Psoas muscle (tissue), 7 donors: ENCODE measurements at regions not wholly inside any gene's neighbourhood (a gene's known extent, or its start where the extent isn't known, plus 50 kb on each side); places are given as distances from the start of the nearest gene placed in this dataset.

ENCODE experiments used
- ATAC-seq, 4 donors: fragments of 200-7000 bp; cut with Tn5 transposase; one replicate each; pipeline ENCODE4 v1.9.1; 2020; ENCODE audit warnings: moderate library complexity in 3 of 4, mild to moderate bottlenecking in 2 of 4
- DNase-seq, 2 donors: peaks; one replicate each; pipeline ENCODE4 v3.0.0-alpha.2; 2020
- H3K27ac ChIP-seq: fragments of 200-600 bp; one replicate; pipeline ENCODE4 v1.8.0; 2022
- H3K27me3 ChIP-seq, 3 donors: fragments of 200-600 bp in 1 of 3; one replicate each; pipeline versions ENCODE4 v1.6.1 to v1.8.0; 2013 to 2022; ENCODE audit warnings: low read length in 2 of 3, mild to moderate bottlenecking in 2 of 3, moderate library complexity in 1 of 3; ENCODE audit not compliant: insufficient read depth in 3 of 3
- H3K36me3 ChIP-seq, 2 donors: fragments of 200-600 bp in 1 of 2; one replicate each; pipeline versions ENCODE4 v1.6.1 to v1.8.0; 2013 to 2022; ENCODE audit warnings: low read depth in 1 of 2, mild to moderate bottlenecking in 1 of 2, moderate library complexity in 1 of 2; ENCODE audit not compliant: insufficient read depth in 1 of 2
- H3K4me1 ChIP-seq: fragments of 200-600 bp; one replicate; pipeline ENCODE4 v1.8.0; 2022
- H3K4me3 ChIP-seq: fragments of 200-600 bp; one replicate; pipeline ENCODE4 v1.8.0; 2022; ENCODE audit warnings: mild to moderate bottlenecking
- H3K9me3 ChIP-seq: fragments of 200-600 bp; one replicate; pipeline ENCODE4 v1.8.0; 2022
- WGBS, 3 donors: extraction: QIAGEN DNeasy Blood & Tissue Kit; methylation state at CpG; one replicate each; pipeline versions ENCODE4 v1.1.6 to v1.1.7; 2013; 5-methylcytosine and 5-hydroxymethylcytosine counted together
- intact Hi-C, 2 donors: fragments of 100-400 bp; cut with DNase I; formaldehyde crosslinking; loops; one replicate each; pipeline versions ENCODE4 v1.11.0 to v1.14.2; 2022
- TF ChIP-seq, protein P1 (sequence below): fragments of 200-600 bp; IDR thresholded peaks from one replicate; pipeline ENCODE4 v1.8.0; 2022; ENCODE audit warnings: antibody characterized with exemption
- donor health status: healthy with polysubstance abuse.
- donor health status: DM: no; HTN: no; CAD: no; lungs with moderate emphysema.
- donor health status: Bipolar disorder and iron deficiency.
- donor health status: healthy.
- donor health status: DM: yes; HTN: yes; CAD: no.
- donor health status: DM: no; HTN: no; CAD: no.
- donor health status: DM: yes; HTN: yes; CAD: no.

DNA sequence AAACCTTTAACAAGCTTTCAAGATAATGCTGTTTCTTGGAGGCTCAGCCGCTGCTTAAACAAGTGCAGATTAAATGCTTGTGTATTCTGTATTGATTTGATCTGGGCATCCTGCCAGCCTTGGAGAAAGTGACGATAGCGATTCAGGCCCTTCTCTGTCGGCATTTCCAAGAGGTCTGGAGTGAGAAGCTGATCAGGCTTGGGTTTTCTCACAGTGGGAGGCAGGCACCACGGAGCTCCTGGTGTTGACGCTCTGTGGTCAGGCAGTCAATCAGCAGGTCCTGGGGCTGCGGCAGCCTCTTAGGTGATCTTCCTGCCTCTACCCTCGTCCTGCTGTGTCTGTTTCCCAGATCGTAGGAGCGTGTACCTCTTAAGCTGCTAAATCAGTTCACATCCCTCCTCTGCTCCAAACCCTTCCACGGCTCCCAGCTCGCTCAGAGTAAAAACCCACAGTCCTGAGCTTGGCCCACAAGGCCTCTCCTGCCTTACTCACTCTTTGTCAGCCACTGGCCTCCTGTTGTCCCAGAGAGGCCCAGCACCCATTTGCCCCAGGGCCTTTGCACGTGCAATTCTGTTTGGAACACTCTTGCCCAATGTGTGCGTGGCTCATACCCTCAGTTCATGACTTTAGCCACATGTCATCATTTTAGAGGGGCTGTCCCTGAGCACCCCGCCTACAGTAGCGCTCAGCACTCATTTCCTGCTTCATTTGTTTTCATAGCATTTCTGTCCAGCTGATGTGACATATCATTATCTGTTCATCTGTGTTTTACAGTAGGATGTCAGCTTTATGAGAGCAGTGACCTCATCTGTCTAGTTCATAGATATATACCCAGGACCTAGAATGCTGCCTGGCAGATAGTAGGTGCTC is 155.4 kb downstream of the AACS start:
- intact Hi-C loops: no loop called here
- H3K4me3 ChIP-seq: no peak overlapping the region
- H3K4me1 ChIP-seq: no peaks in the 10 kb centered on the region
- no peaks in the 10 kb centered on the region for H3K36me3 ChIP-seq
- TF ChIP-seq, protein P1, sequence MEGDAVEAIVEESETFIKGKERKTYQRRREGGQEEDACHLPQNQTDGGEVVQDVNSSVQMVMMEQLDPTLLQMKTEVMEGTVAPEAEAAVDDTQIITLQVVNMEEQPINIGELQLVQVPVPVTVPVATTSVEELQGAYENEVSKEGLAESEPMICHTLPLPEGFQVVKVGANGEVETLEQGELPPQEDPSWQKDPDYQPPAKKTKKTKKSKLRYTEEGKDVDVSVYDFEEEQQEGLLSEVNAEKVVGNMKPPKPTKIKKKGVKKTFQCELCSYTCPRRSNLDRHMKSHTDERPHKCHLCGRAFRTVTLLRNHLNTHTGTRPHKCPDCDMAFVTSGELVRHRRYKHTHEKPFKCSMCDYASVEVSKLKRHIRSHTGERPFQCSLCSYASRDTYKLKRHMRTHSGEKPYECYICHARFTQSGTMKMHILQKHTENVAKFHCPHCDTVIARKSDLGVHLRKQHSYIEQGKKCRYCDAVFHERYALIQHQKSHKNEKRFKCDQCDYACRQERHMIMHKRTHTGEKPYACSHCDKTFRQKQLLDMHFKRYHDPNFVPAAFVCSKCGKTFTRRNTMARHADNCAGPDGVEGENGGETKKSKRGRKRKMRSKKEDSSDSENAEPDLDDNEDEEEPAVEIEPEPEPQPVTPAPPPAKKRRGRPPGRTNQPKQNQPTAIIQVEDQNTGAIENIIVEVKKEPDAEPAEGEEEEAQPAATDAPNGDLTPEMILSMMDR: no peak
- DNase-seq (no peak), ATAC-seq (no peak)
- H3K27ac ChIP-seq: no peak overlapping the region
- H3K27me3 ChIP-seq: peaks cover 0 to 9% (median 3%) of the 10 kb centered on the region in 3 donors
- no peaks in the 10 kb centered on the region for H3K9me3 ChIP-seq
- WGBS, 3 donors: 70 to 80% (median 77%) methylated on average over 16 of the region's 16 CpGs

DNA sequence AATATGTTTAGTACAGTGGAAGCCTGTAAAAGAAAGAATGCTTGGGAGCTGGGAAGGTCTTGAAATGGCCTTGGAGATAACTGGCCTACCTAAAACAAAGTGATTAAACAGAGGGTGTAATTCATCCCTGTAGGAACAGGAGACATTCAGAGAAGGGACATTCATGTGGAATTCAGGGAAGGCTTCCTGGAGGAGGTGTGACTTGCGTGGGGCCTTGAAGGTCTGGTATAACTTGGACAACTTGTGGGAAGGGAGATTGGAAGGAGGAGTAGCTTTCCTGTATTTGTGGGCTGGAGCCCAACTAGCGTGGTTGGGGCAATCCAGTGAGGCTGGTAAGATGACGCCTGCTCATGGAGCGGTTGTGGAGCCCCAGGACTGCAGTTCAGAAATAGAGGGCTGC is 156.4 kb downstream of the AACS start:
- H3K4me3 ChIP-seq: no peak overlapping the region
- peaks cover 0 to 9% (median 3%) of the 10 kb centered on the region in 3 donors for H3K27me3 ChIP-seq
- H3K27ac ChIP-seq: no peak overlapping the region
- DNase-seq: no peak
- no peaks in the 10 kb centered on the region for H3K9me3 ChIP-seq
- intact Hi-C loops: no loop called here
- 71 to 76% (median 75%) methylated on average over 4 of the region's 4 CpGs for WGBS, 3 donors
- TF ChIP-seq, protein P1: no peak
- H3K4me1 ChIP-seq: no peaks in the 10 kb centered on the region
- H3K36me3 ChIP-seq: no peaks in the 10 kb centered on the region
- no peak for ATAC-seq

DNA sequence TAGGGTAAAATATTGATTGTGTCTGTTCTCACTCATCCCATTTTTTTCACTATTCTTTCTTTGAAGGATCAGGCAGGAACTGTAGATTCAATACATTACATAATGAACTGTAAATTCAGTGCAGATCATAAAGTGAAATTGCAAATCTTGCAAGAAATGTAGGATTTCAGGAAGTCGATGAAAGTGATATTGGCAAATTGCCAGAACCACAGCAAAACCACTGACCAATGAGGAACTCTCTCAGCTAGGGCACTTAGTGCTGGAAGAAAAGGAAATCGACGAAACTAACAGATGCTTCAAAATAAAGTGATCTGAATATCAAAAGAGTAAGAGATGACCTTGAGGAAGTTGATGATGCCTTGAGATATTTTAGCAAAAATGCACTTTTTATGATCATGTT is 157.6 kb downstream of the AACS start:
- Histone ChIP-seq H3K36me3 (no peaks in the 10 kb centered on the region), H3K27ac (no peak overlapping the region), H3K4me3 (no peak overlapping the region), H3K4me1 (no peaks in the 10 kb centered on the region), H3K9me3 (no peaks in the 10 kb centered on the region), H3K27me3 (peaks cover 0 to 9% (median 3%) of the 10 kb centered on the region in 3 donors)
- intact Hi-C loops: no loop called here
- 52 to 56% (median 53%) methylated on average over 3 of the region's 3 CpGs for WGBS, 3 donors
- ATAC-seq (no peak), DNase-seq (no peak)
- TF ChIP-seq, protein P1: no peak

DNA sequence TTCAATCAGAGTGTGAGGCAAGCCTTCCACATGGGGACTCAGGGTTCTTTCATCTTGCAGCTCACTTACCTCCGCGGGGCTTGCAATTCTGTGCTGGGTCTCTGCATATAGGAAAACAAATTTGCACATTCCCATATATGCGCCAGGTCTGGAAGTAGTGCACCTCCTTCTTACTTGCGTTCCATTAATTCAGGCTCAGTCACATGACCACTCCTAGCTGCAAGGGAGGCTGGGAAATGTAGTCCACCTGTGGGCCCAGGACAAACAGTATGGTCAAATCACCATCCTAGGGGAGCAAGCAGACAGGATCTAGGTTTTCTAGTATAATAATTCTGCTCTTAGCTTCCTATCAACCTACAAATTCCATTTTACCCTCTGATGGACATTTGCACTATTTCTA is 160.4 kb downstream of the AACS start:
- no peak overlapping the region for H3K27ac ChIP-seq
- intact Hi-C loops: no loop called here
- no peaks in the 10 kb centered on the region for H3K36me3 ChIP-seq
- 90 to 98% (median 96%) methylated on average over 4 of the region's 4 CpGs for WGBS, 3 donors
- DNase-seq: no peak
- H3K9me3 ChIP-seq: no peaks in the 10 kb centered on the region
- no peak overlapping the region for H3K4me3 ChIP-seq
- peaks cover 0 to 5% (median 2%) of the 10 kb centered on the region in 3 donors for H3K27me3 ChIP-seq
- no peaks in the 10 kb centered on the region for H3K4me1 ChIP-seq
- no peak for ATAC-seq
- TF ChIP-seq, protein P1: no peak
